Psoas muscle (tissue), 7 donors: ENCODE measurements at regions not wholly inside any gene's neighbourhood (a gene's known extent, or its start where the extent isn't known, plus 50 kb on each side); places are given as distances from the start of the nearest gene placed in this dataset.
"Not testable (repeated sequence)": the region's sequence is repeated elsewhere in the genome, so short reads cannot be mapped to it uniquely, and the experiment has no call there.

ENCODE experiments used
- ATAC-seq, 4 donors: fragments of 200-7000 bp; cut with Tn5 transposase; one replicate each; pipeline ENCODE4 v1.9.1; 2020; ENCODE audit warnings: moderate library complexity in 3 of 4, mild to moderate bottlenecking in 2 of 4
- DNase-seq, 2 donors: peaks; one replicate each; pipeline ENCODE4 v3.0.0-alpha.2; 2020
- H3K27ac ChIP-seq: fragments of 200-600 bp; one replicate; pipeline ENCODE4 v1.8.0; 2022
- H3K27me3 ChIP-seq, 3 donors: fragments of 200-600 bp in 1 of 3; one replicate each; pipeline versions ENCODE4 v1.6.1 to v1.8.0; 2013 to 2022; ENCODE audit warnings: low read length in 2 of 3, mild to moderate bottlenecking in 2 of 3, moderate library complexity in 1 of 3; ENCODE audit not compliant: insufficient read depth in 3 of 3
- H3K36me3 ChIP-seq, 2 donors: fragments of 200-600 bp in 1 of 2; one replicate each; pipeline versions ENCODE4 v1.6.1 to v1.8.0; 2013 to 2022; ENCODE audit warnings: low read depth in 1 of 2, mild to moderate bottlenecking in 1 of 2, moderate library complexity in 1 of 2; ENCODE audit not compliant: insufficient read depth in 1 of 2
- H3K4me1 ChIP-seq: fragments of 200-600 bp; one replicate; pipeline ENCODE4 v1.8.0; 2022
- H3K4me3 ChIP-seq: fragments of 200-600 bp; one replicate; pipeline ENCODE4 v1.8.0; 2022; ENCODE audit warnings: mild to moderate bottlenecking
- H3K9me3 ChIP-seq: fragments of 200-600 bp; one replicate; pipeline ENCODE4 v1.8.0; 2022
- WGBS, 3 donors: extraction: QIAGEN DNeasy Blood & Tissue Kit; methylation state at CpG; one replicate each; pipeline versions ENCODE4 v1.1.6 to v1.1.7; 2013; 5-methylcytosine and 5-hydroxymethylcytosine counted together
- intact Hi-C, 2 donors: fragments of 100-400 bp; cut with DNase I; formaldehyde crosslinking; loops; one replicate each; pipeline versions ENCODE4 v1.11.0 to v1.14.2; 2022
- TF ChIP-seq, protein P1 (sequence below): fragments of 200-600 bp; IDR thresholded peaks from one replicate; pipeline ENCODE4 v1.8.0; 2022; ENCODE audit warnings: antibody characterized with exemption
- donor health status: healthy with polysubstance abuse.
- donor health status: DM: no; HTN: no; CAD: no; lungs with moderate emphysema.
- donor health status: Bipolar disorder and iron deficiency.
- donor health status: healthy.
- donor health status: DM: yes; HTN: yes; CAD: no.
- donor health status: DM: no; HTN: no; CAD: no.
- donor health status: DM: yes; HTN: yes; CAD: no.

GRCh38 chr12:116374207-116374606, 96.7 kb upstream of the MED13L start:
- 75 to 95% (median 94%) methylated on average over 3 of the region's 3 CpGs for WGBS, 3 donors
- no peak overlapping the region for H3K27ac ChIP-seq
- no peak for ATAC-seq
- TF ChIP-seq, protein P1, sequence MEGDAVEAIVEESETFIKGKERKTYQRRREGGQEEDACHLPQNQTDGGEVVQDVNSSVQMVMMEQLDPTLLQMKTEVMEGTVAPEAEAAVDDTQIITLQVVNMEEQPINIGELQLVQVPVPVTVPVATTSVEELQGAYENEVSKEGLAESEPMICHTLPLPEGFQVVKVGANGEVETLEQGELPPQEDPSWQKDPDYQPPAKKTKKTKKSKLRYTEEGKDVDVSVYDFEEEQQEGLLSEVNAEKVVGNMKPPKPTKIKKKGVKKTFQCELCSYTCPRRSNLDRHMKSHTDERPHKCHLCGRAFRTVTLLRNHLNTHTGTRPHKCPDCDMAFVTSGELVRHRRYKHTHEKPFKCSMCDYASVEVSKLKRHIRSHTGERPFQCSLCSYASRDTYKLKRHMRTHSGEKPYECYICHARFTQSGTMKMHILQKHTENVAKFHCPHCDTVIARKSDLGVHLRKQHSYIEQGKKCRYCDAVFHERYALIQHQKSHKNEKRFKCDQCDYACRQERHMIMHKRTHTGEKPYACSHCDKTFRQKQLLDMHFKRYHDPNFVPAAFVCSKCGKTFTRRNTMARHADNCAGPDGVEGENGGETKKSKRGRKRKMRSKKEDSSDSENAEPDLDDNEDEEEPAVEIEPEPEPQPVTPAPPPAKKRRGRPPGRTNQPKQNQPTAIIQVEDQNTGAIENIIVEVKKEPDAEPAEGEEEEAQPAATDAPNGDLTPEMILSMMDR = no peak
- H3K27me3 ChIP-seq = no peaks in the 10 kb centered on the region
- H3K36me3 ChIP-seq = no peaks in the 10 kb centered on the region
- no peaks in the 10 kb centered on the region for H3K9me3 ChIP-seq
- intact Hi-C loops = no loop called here
- no peak overlapping the region for H3K4me3 ChIP-seq
- H3K4me1 ChIP-seq = no peaks in the 10 kb centered on the region
- no peak for DNase-seq

DNA sequence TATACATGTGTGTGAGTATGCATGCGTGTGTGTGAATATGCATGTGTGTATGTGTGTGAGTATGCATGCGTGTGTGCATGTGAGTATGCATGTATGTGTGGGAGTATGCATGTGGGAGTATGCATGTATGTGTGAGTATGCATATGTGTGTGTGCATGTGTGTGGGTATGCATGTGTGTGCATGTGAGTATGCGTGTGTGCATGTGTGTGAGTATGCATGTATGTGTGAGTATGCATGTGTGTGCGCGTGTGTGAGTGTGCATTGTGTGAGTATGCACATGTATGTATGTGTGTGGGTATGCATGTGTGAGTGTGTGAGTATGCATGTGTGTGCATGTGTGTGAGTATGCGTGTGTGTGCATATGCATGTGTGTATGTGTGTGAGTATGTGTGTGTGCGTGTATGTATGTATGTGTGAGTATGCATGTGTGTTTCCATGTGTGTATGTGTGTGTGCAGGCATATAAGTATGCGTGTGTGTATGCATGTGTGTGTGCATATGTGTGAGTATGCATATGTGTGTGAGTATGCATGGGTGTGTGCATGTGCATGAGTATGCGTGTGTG, 97.9 kb upstream of the MED13L start:
- intact Hi-C loops = no loop called here
- H3K4me1 ChIP-seq = no peaks in the 10 kb centered on the region
- H3K4me3 ChIP-seq = no peak overlapping the region
- H3K27ac ChIP-seq = no peak overlapping the region
- no peaks in the 10 kb centered on the region for H3K9me3 ChIP-seq
- DNase-seq = no peak
- H3K27me3 ChIP-seq = no peaks in the 10 kb centered on the region
- ATAC-seq = no peak
- no peaks in the 10 kb centered on the region for H3K36me3 ChIP-seq
- TF ChIP-seq, protein P1 = no peak
- WGBS, 3 donors = 89 to 99% (median 98%) methylated on average over 9 of the region's 9 CpGs

DNA sequence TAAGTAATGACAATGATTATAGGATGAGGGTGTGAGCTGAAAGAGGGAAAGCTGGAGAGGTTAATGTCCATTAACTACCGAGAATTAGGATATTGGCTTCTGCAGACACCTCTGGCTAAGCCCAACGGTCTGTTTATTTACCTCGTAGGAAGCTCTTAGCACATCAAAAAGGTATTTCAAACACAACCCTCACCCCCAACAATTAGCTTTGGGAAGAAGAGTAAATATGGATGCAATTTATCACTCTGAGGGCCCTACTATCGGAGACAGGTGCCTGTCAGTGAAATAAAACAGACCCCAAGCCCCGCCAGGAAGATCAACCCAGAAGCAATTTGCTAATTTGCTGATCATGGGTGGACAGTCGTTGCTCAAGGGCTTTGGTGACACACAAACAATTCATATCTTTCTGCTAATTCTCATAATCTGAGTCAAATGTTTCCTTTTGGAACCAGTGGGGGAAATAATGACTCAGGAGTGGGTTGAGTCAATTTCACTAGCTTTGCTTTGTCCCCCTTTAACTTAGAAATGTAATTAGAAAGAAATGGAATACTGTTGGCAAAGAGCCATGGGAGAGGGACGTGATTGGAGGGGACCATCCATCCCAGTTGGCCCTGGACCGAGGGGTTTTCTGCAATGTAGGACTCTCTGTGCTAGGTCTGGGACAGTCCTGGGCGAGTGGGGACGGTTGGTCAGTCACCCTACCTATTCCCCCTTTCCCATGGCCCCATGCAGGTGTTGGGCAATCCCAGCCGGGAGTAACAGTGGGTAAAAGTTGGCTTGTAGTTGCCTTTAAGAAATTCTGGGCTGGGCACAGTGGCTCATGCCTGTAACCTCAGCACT, 99.1 kb upstream of the MED13L start:
- DNase-seq (no peak), ATAC-seq (no peak)
- Histone ChIP-seq H3K4me1 (no peaks in the 10 kb centered on the region), H3K4me3 (no peak overlapping the region), H3K27ac (no peak overlapping the region), H3K27me3 (peaks cover 0 to 2% (median 0%) of the 10 kb centered on the region in 3 donors), H3K36me3 (no peaks in the 10 kb centered on the region), H3K9me3 (no peaks in the 10 kb centered on the region)
- WGBS, 3 donors = 57 to 66% (median 58%) methylated on average over 11 of the region's 11 CpGs
- intact Hi-C loops = no loop called here
- TF ChIP-seq, protein P1 = no peak

- H3K27me3 ChIP-seq, DNase-seq, H3K4me3 ChIP-seq, ATAC-seq, H3K4me1 ChIP-seq, H3K36me3 ChIP-seq, H3K9me3 ChIP-seq, H3K27ac ChIP-seq, intact Hi-C loops: not testable (repeated sequence)
- WGBS, 3 donors = 79 to 82% (median 82%) methylated on average over 6 of the region's 6 CpGs
Measured at GRCh38 chr12:116377194-116377571, 99.7 kb upstream of the MED13L start.

GRCh38 chr12:116378002-116378401, 100.5 kb upstream of the MED13L start:
- Histone ChIP-seq H3K4me1 (no peaks in the 10 kb centered on the region), H3K4me3 (no peak overlapping the region), H3K27me3 (peaks cover 0 to 7% (median 0%) of the 10 kb centered on the region in 3 donors), H3K9me3 (no peaks in the 10 kb centered on the region), H3K36me3 (no peaks in the 10 kb centered on the region), H3K27ac (no peak overlapping the region)
- TF ChIP-seq, protein P1 = no peak
- intact Hi-C loops = no loop called here
- WGBS, 3 donors = 89 to 93% (median 90%) methylated on average over 11 of the region's 11 CpGs
- DNase-seq = no peak
- ATAC-seq = no peak
